HG03108 (cell line): ENCODE measurements at regions not wholly inside any gene's neighbourhood (a gene's known extent, or its start where the extent isn't known, plus 50 kb on each side); places are given as distances from the start of the nearest gene placed in this dataset.

Experiments used
- ATAC-seq: cut with Tn5 transposase; IDR thresholded peaks from one replicate; pipeline ENCODE4 v1.9.1; 2021; ENCODE audit warnings: moderate library complexity; ENCODE audit not compliant: unreplicated experiment

- ATAC-seq = no peak
Observed at GRCh38 chr2:236866542-236867340, 218.9 kb upstream of the COPS8 start.

- ATAC-seq = no peak
Observed at GRCh38 chr2:236867441-236868260, 218.0 kb upstream of the COPS8 start.

- no peak for ATAC-seq
Observed at GRCh38 chr2:236870370-236870769, 215.3 kb upstream of the COPS8 start.

- no peak for ATAC-seq
Observed at GRCh38 chr2:236871500-236872001, 214.1 kb upstream of the COPS8 start.

GRCh38 chr2:236872015-236872414, 213.7 kb upstream of the COPS8 start:
- no peak for ATAC-seq

- no peak for ATAC-seq
Observed at GRCh38 chr2:236872981-236873380, 212.7 kb upstream of the COPS8 start.

- ATAC-seq = no peak
Observed at GRCh38 chr2:236873636-236874035, 212.1 kb upstream of the COPS8 start.

- no peak for ATAC-seq
Observed at GRCh38 chr2:236874866-236875481, 210.7 kb upstream of the COPS8 start.

- no peak for ATAC-seq
Observed at GRCh38 chr2:236875906-236876505, 209.7 kb upstream of the COPS8 start.

GRCh38 chr2:236876642-236877041, 209.0 kb upstream of the COPS8 start:
- no peak for ATAC-seq

GRCh38 chr2:236877972-236878371, 207.7 kb upstream of the COPS8 start:
- ATAC-seq = no peak

- ATAC-seq = no peak
Observed at GRCh38 chr2:236879416-236879963, 206.2 kb upstream of the COPS8 start.

- ATAC-seq = no peak
Observed at GRCh38 chr2:236882074-236882473, 203.6 kb upstream of the COPS8 start.

GRCh38 chr2:236882930-236883329, 202.8 kb upstream of the COPS8 start:
- no peak for ATAC-seq

- no peak for ATAC-seq
Observed at GRCh38 chr2:236883819-236884218, 201.9 kb upstream of the COPS8 start.

- no peak for ATAC-seq
Observed at GRCh38 chr2:236884569-236885175, 201.0 kb upstream of the COPS8 start.

- no peak for ATAC-seq
Observed at GRCh38 chr2:236886456-236886855, 199.2 kb upstream of the COPS8 start.

GRCh38 chr2:236887531-236887930, 198.2 kb upstream of the COPS8 start:
- ATAC-seq = no peak

- no peak for ATAC-seq
Observed at GRCh38 chr2:236887953-236888793, 197.5 kb upstream of the COPS8 start.
